DND-41 (cell line): ENCODE measurements at regions not wholly inside any gene's neighbourhood (a gene's known extent, or its start where the extent isn't known, plus 50 kb on each side); places are given as distances from the start of the nearest gene placed in this dataset.

Experiments
- CTCF ChIP-seq: IDR thresholded peaks from 2 replicates; pipeline ENCODE4 v1.5.1; 2012; ENCODE audit warnings: borderline replicate concordance, low read length, moderate library complexity, mild to moderate bottlenecking; ENCODE audit not compliant: poor library complexity, severe bottlenecking; ENCODE audit errors: extremely low read depth
- EZH2 ChIP-seq: IDR thresholded peaks from 3 replicates; pipeline ENCODE4 v1.6.1; 2012; ENCODE audit warnings: borderline replicate concordance, low read depth, mild to moderate bottlenecking, moderate library complexity, low read length, inconsistent platforms; ENCODE audit not compliant: severe bottlenecking

DNA sequence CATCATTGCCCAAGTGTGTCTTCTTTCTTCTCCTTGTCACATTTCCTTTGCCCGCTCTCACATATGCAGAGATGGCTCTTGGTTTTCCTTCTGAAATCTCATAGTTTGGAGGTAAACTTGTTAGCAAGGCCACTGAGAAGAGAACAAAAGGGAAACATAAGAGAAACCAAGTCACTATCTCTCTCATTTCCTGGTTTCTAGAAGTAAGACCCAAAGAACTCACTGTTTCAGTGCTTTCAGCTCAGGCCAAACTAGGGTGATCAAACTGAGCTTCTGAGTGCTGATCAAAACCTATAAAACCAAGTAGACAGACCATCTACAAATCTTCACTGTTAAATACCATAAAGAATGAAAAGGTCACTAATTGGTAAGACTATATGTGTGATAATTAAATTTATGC lies 275.4 kb upstream of the BTG1 start:
- TF ChIP-seq CTCF (no peak), EZH2 (no peak)
